ENCODE measurements at regions not wholly inside any gene's neighbourhood (a gene's known extent, or its start where the extent isn't known, plus 50 kb on each side); places are given as distances from the start of the nearest gene placed in this dataset.

DNA sequence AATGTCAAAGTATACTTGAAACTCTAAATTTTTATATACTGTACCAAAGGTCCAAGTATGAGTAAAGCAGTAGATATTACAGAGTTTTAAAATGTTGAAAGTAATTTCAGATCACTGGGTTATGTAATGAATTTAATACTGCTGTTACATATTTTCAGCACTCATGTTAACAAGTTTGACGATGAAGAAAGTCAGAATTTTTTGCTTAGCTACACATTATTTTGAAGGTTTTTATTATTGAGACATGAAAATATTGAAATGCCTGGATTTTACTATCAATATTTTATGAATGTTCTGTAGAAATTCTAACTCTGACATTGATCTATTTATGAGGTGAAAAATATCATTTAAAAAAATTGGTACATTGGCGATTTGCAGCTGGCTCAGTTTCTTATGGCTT is 1030.3 kb downstream of the FSCB start:
- TF ChIP-seq TCF7L2 (IDR thresholded peaks at IDR 0.05; ENCODE audit: low read depth, low read length) (no peak), POLR2AphosphoS5 (IDR thresholded peaks at IDR 0.05; ENCODE audit: low read depth, low read length) (no peak), SIN3A (IDR thresholded peaks at IDR 0.05; ENCODE audit: borderline replicate concordance, insufficient read depth, low read depth, low read length) (no peak)
- TF ChIP-seq, protein P1, sequence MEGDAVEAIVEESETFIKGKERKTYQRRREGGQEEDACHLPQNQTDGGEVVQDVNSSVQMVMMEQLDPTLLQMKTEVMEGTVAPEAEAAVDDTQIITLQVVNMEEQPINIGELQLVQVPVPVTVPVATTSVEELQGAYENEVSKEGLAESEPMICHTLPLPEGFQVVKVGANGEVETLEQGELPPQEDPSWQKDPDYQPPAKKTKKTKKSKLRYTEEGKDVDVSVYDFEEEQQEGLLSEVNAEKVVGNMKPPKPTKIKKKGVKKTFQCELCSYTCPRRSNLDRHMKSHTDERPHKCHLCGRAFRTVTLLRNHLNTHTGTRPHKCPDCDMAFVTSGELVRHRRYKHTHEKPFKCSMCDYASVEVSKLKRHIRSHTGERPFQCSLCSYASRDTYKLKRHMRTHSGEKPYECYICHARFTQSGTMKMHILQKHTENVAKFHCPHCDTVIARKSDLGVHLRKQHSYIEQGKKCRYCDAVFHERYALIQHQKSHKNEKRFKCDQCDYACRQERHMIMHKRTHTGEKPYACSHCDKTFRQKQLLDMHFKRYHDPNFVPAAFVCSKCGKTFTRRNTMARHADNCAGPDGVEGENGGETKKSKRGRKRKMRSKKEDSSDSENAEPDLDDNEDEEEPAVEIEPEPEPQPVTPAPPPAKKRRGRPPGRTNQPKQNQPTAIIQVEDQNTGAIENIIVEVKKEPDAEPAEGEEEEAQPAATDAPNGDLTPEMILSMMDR (IDR thresholded peaks at IDR 0.05) = no peak
- TF ChIP-seq, protein P2, sequence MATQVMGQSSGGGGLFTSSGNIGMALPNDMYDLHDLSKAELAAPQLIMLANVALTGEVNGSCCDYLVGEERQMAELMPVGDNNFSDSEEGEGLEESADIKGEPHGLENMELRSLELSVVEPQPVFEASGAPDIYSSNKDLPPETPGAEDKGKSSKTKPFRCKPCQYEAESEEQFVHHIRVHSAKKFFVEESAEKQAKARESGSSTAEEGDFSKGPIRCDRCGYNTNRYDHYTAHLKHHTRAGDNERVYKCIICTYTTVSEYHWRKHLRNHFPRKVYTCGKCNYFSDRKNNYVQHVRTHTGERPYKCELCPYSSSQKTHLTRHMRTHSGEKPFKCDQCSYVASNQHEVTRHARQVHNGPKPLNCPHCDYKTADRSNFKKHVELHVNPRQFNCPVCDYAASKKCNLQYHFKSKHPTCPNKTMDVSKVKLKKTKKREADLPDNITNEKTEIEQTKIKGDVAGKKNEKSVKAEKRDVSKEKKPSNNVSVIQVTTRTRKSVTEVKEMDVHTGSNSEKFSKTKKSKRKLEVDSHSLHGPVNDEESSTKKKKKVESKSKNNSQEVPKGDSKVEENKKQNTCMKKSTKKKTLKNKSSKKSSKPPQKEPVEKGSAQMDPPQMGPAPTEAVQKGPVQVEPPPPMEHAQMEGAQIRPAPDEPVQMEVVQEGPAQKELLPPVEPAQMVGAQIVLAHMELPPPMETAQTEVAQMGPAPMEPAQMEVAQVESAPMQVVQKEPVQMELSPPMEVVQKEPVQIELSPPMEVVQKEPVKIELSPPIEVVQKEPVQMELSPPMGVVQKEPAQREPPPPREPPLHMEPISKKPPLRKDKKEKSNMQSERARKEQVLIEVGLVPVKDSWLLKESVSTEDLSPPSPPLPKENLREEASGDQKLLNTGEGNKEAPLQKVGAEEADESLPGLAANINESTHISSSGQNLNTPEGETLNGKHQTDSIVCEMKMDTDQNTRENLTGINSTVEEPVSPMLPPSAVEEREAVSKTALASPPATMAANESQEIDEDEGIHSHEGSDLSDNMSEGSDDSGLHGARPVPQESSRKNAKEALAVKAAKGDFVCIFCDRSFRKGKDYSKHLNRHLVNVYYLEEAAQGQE (IDR thresholded peaks at IDR 0.05; ENCODE audit: insufficient read depth in 1 of 2, low read depth in 2 of 2, low read length in 1 of 2) = no peak
- in situ Hi-C loops (cut with HindIII; ENCODE audit: low pct_unique_long_range_greater_than_20kb, low sequenced_read_pairs) (no loop called here), intact Hi-C loops (cut with micrococcal nuclease; ENCODE audit: unreplicated experiment) (no loop called here)
- H3K36me3 ChIP-seq (ENCODE audit: control insufficient read depth, insufficient read depth, low read length) = no peaks in the 10 kb centered on the region; the same call in 1 of the 2 replicates
- H3K4me3 ChIP-seq (ENCODE audit: low read depth in 2 of 2, low read length in 2 of 2) = no peak overlapping the region
- DNase-seq (ENCODE audit: low read depth, low spot score) = no peak
- no peak overlapping the region for H3K27ac ChIP-seq (ENCODE audit: low read length)
- no peaks in the 10 kb centered on the region for H3K4me1 ChIP-seq (ENCODE audit: control insufficient read depth, insufficient read depth, low read length)
- H3K27me3 ChIP-seq (ENCODE audit: control insufficient read depth, insufficient read depth, low read length) = no peaks in the 10 kb centered on the region
- ChIA-PET POLR2A (no interaction called here), CTCF (no interaction called here)
- no TSS peak for BruUV-seq (replicated peaks)
- no peaks in the 10 kb centered on the region for H3K9me3 ChIP-seq (ENCODE audit: control insufficient read depth, insufficient read depth, low read depth, low read length)
- no peak for ATAC-seq

DNA sequence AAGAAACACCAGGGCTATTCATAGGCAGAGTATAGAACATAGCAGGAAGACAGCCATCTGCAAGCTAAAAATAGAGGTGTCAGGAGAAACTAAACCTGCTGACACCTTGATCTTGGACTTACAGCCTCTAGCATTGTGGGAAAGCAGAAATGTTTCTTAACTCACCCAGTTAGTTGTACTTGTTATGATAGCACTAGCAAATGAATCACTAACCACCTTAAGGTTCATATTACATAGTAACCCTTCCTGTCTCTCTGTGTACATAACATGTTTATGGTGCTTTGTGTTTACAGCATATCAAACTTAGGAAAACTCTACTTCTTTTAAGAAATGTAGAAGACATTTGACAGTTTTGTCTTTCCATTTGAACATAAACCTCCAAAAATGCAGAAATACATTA is 1031.3 kb downstream of the FSCB start:
- no peaks in the 10 kb centered on the region; the same call in 1 of the 2 replicates for H3K36me3 ChIP-seq (ENCODE audit: control insufficient read depth, insufficient read depth, low read length)
- no peaks in the 10 kb centered on the region for H3K27me3 ChIP-seq (ENCODE audit: control insufficient read depth, insufficient read depth, low read length)
- DNase-seq (ENCODE audit: low read depth, low spot score) (no peak), ATAC-seq (no peak)
- POLR2A ChIA-PET = no interaction called here
- CTCF ChIA-PET = no interaction called here
- in situ Hi-C loops (cut with HindIII; ENCODE audit: low pct_unique_long_range_greater_than_20kb, low sequenced_read_pairs) = no loop called here
- no TSS peak for BruUV-seq (replicated peaks)
- no peaks in the 10 kb centered on the region for H3K9me3 ChIP-seq (ENCODE audit: control insufficient read depth, insufficient read depth, low read depth, low read length)
- TF ChIP-seq POLR2AphosphoS5 (IDR thresholded peaks at IDR 0.05; ENCODE audit: low read depth, low read length) (no peak), SIN3A (IDR thresholded peaks at IDR 0.05; ENCODE audit: borderline replicate concordance, insufficient read depth, low read depth, low read length) (no peak), TCF7L2 (IDR thresholded peaks at IDR 0.05; ENCODE audit: low read depth, low read length) (no peak)
- TF ChIP-seq, protein P2 (IDR thresholded peaks at IDR 0.05; ENCODE audit: insufficient read depth in 1 of 2, low read depth in 2 of 2, low read length in 1 of 2) = no peak
- TF ChIP-seq, protein P1 (IDR thresholded peaks at IDR 0.05) = no peak
- no peak overlapping the region for H3K4me3 ChIP-seq (ENCODE audit: low read depth in 2 of 2, low read length in 2 of 2)
- H3K4me1 ChIP-seq (ENCODE audit: control insufficient read depth, insufficient read depth, low read length) = no peaks in the 10 kb centered on the region
- intact Hi-C loops (cut with micrococcal nuclease; ENCODE audit: unreplicated experiment) = no loop called here
- no peak overlapping the region for H3K27ac ChIP-seq (ENCODE audit: low read length)

Measured in Panc1 (cell line).